ENCODE measurements at regions not wholly inside any gene's neighbourhood (a gene's known extent, or its start where the extent isn't known, plus 50 kb on each side); places are given as distances from the start of the nearest gene placed in this dataset.

GRCh38 chr2:175441181-175441761, 259.8 kb upstream of the ATP5MC3 start:
- no peak for TF ChIP-seq CEBPB (IDR thresholded peaks at IDR 0.05)
- no peak for TF ChIP-seq NFIC (IDR thresholded peaks at IDR 0.05)
- no peak for TF ChIP-seq TCF12 (IDR thresholded peaks at IDR 0.05; ENCODE audit: low read depth)
- no peak for TF ChIP-seq TEAD4 (IDR thresholded peaks at IDR 0.05)
- TF ChIP-seq CREB1 (IDR thresholded peaks at IDR 0.05; ENCODE audit: low read depth): no peak
- no peak for TF ChIP-seq TAF1 (IDR thresholded peaks at IDR 0.05; ENCODE audit: low read depth)
- TF ChIP-seq EGR1 (IDR thresholded peaks at IDR 0.05): no peak
- TF ChIP-seq EP300 (IDR thresholded peaks at IDR 0.05; ENCODE audit: borderline replicate concordance): no peak
- TF ChIP-seq RAD21 (IDR thresholded peaks at IDR 0.05; ENCODE audit: low read depth): no peak
- no peak for TF ChIP-seq USF1 (IDR thresholded peaks at IDR 0.05)
- TF ChIP-seq REST (IDR thresholded peaks at IDR 0.05; ENCODE audit: low read depth): no peak
- no peak for TF ChIP-seq FOXM1 (IDR thresholded peaks at IDR 0.05; ENCODE audit: borderline replicate concordance, low read depth)
- no peak for TF ChIP-seq MAX (IDR thresholded peaks at IDR 0.05)
- TF ChIP-seq YY1 (IDR thresholded peaks at IDR 0.05; ENCODE audit: low read depth): no peak
- no peak for TF ChIP-seq ZBTB7A (IDR thresholded peaks at IDR 0.05; ENCODE audit: low read depth)

GRCh38 chr2:175439416-175439815, 257.9 kb upstream of the ATP5MC3 start:
- TF ChIP-seq FOXM1 (IDR thresholded peaks at IDR 0.05; ENCODE audit: borderline replicate concordance, low read depth) (no peak), YY1 (IDR thresholded peaks at IDR 0.05; ENCODE audit: low read depth) (no peak), RAD21 (IDR thresholded peaks at IDR 0.05; ENCODE audit: low read depth) (no peak), USF1 (IDR thresholded peaks at IDR 0.05) (no peak), ZBTB7A (IDR thresholded peaks at IDR 0.05; ENCODE audit: low read depth) (no peak), CEBPB (IDR thresholded peaks at IDR 0.05) (no peak), EP300 (IDR thresholded peaks at IDR 0.05; ENCODE audit: borderline replicate concordance) (no peak), NFIC (IDR thresholded peaks at IDR 0.05) (no peak), MAX (IDR thresholded peaks at IDR 0.05) (no peak), TCF12 (IDR thresholded peaks at IDR 0.05; ENCODE audit: low read depth) (no peak), EGR1 (IDR thresholded peaks at IDR 0.05) (no peak), TAF1 (IDR thresholded peaks at IDR 0.05; ENCODE audit: low read depth) (no peak), REST (IDR thresholded peaks at IDR 0.05; ENCODE audit: low read depth) (no peak), CREB1 (IDR thresholded peaks at IDR 0.05; ENCODE audit: low read depth) (no peak), TEAD4 (IDR thresholded peaks at IDR 0.05) (no peak)

GRCh38 chr2:175437167-175437566, 255.7 kb upstream of the ATP5MC3 start:
- no peak for TF ChIP-seq RAD21 (IDR thresholded peaks at IDR 0.05; ENCODE audit: low read depth)
- TF ChIP-seq ZBTB7A (IDR thresholded peaks at IDR 0.05; ENCODE audit: low read depth): no peak
- no peak for TF ChIP-seq CREB1 (IDR thresholded peaks at IDR 0.05; ENCODE audit: low read depth)
- TF ChIP-seq TCF12 (IDR thresholded peaks at IDR 0.05; ENCODE audit: low read depth): no peak

- TF ChIP-seq MAX (IDR thresholded peaks at IDR 0.05): no peak
Observed at GRCh38 chr2:175436076-175436475, 254.6 kb upstream of the ATP5MC3 start.

GRCh38 chr2:175435012-175435411, 253.5 kb upstream of the ATP5MC3 start:
- no peak for TF ChIP-seq REST (IDR thresholded peaks at IDR 0.05; ENCODE audit: low read depth)
- TF ChIP-seq CEBPB (IDR thresholded peaks at IDR 0.05): no peak
